IPS-20b (cell line): ENCODE measurements at regions not wholly inside any gene's neighbourhood (a gene's known extent, or its start where the extent isn't known, plus 50 kb on each side); places are given as distances from the start of the nearest gene placed in this dataset.

Source experiments
- H3K27ac ChIP-seq: one replicate; pipeline ENCODE4 v1.5.1; 2013; ENCODE audit warnings: low read length
- H3K27me3 ChIP-seq: 2 replicates; pipeline ENCODE4 v1.6.1; 2013; ENCODE audit warnings: mild to moderate bottlenecking, low read length, inconsistent platforms; ENCODE audit not compliant: insufficient read depth
- H3K36me3 ChIP-seq: 2 replicates; pipeline ENCODE4 v1.6.1; 2013; ENCODE audit warnings: low read depth, mild to moderate bottlenecking, inconsistent platforms, low read length, moderate library complexity; ENCODE audit not compliant: insufficient read depth
- H3K4me1 ChIP-seq: 2 replicates; pipeline ENCODE4 v1.6.1; 2013; ENCODE audit warnings: mild to moderate bottlenecking, control low read depth, inconsistent platforms, low read length, moderate library complexity; ENCODE audit not compliant: insufficient read depth
- H3K4me3 ChIP-seq: 2 replicates; pipeline ENCODE4 v1.5.1; 2013; ENCODE audit warnings: mild to moderate bottlenecking, low read length, inconsistent platforms
- H3K9ac ChIP-seq: 2 replicates; pipeline ENCODE4 v1.6.1; 2013; ENCODE audit warnings: low read depth, mild to moderate bottlenecking, inconsistent platforms, low read length, moderate library complexity
- H3K9me3 ChIP-seq: 2 replicates; pipeline ENCODE4 v1.6.1; 2013; ENCODE audit warnings: mild to moderate bottlenecking, low read depth, low read length, inconsistent platforms; ENCODE audit not compliant: insufficient read depth

DNA sequence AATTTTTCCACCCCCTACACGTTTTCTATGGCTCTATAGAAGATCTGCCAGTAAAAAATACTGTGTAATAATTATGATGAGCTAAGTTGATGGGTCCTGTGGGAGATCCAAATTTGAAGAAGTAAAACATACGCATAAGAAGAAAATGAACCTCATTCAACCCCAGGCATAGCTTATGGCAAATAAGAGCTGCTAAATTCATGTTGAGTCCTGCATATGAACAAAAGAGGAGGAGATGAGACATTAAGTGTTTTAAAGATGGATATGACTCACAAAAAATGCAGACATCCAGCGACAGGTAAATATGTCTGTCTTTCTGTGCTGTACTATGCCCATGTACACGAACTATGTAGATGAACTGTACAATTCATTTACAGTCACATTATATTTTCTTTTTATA lies 101.9 kb downstream of the LIG4 start:
- Histone ChIP-seq H3K4me3 (no peak overlapping the region), H3K27me3 (no peaks in the 10 kb centered on the region), H3K4me1 (no peaks in the 10 kb centered on the region), H3K9ac (no peak overlapping the region), H3K27ac (no peak overlapping the region), H3K36me3 (no peaks in the 10 kb centered on the region), H3K9me3 (no peaks in the 10 kb centered on the region)

DNA sequence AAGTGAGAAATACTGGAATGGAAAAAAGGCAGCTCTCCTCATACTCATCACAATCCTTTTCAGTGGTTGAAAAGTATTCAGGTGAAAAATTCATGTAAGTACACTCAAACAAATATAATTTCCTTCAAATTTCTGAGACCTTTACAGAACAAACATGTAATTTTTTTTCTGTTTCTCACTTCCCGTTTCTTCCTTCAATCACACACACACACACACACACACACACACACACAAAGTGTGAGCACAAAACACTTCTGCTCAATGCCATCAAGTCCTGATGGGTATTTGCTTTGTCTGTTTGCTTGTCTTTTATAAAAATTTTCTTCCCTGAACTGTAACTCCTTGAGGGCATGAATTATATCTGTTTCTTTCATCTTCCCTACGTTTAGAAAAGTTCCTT lies 110.6 kb downstream of the LIG4 start:
- Histone ChIP-seq H3K36me3 (no peaks in the 10 kb centered on the region), H3K9me3 (no peaks in the 10 kb centered on the region), H3K4me3 (no peak overlapping the region), H3K9ac (no peak overlapping the region), H3K27ac (no peak overlapping the region), H3K4me1 (no peaks in the 10 kb centered on the region), H3K27me3 (no peaks in the 10 kb centered on the region)

DNA sequence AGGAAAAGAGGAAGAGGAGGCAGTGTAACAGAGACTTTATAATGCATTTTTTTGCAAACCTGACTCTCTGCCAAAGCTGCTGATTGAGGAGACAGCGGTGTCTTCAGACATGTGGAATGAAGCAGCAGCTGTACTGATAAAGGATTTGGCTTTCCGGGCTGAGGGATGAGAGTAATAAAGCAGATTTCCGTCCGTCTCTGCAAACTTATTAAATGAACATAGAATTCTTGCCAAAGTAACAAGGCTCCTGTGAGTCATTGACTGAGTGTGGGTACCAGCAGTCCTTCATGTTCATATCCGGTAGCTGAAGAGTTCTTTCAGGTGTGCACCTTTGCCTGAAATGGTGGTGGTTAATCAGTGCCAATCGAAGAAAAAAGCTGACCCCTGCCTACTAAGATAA lies 112.6 kb downstream of the LIG4 start:
- Histone ChIP-seq H3K9ac (no peak overlapping the region), H3K27me3 (no peaks in the 10 kb centered on the region), H3K9me3 (no peaks in the 10 kb centered on the region), H3K27ac (no peak overlapping the region), H3K4me1 (no peaks in the 10 kb centered on the region), H3K4me3 (no peak overlapping the region), H3K36me3 (no peaks in the 10 kb centered on the region)

GRCh38 chr13:108096301-108096915 lies 118.9 kb downstream of the LIG4 start:
- no peaks in the 10 kb centered on the region for H3K36me3 ChIP-seq
- no peak overlapping the region for H3K4me3 ChIP-seq
- no peaks in the 10 kb centered on the region for H3K4me1 ChIP-seq
- no peaks in the 10 kb centered on the region for H3K27me3 ChIP-seq
- no peak overlapping the region for H3K9ac ChIP-seq
- no peaks in the 10 kb centered on the region for H3K9me3 ChIP-seq
- H3K27ac ChIP-seq = no peak overlapping the region

- H3K9ac ChIP-seq = no peak overlapping the region
- H3K4me3 ChIP-seq = no peak overlapping the region
- no peaks in the 10 kb centered on the region for H3K4me1 ChIP-seq
- H3K27ac ChIP-seq = no peak overlapping the region
- H3K36me3 ChIP-seq = no peaks in the 10 kb centered on the region
- H3K9me3 ChIP-seq = no peaks in the 10 kb centered on the region
- no peaks in the 10 kb centered on the region for H3K27me3 ChIP-seq
These were observed 120.3 kb downstream of the LIG4 start for GRCh38 chr13:108095036-108095435.

GRCh38 chr13:108093616-108094015 lies 121.7 kb downstream of the LIG4 start:
- Histone ChIP-seq H3K9ac (no peak overlapping the region), H3K36me3 (no peaks in the 10 kb centered on the region), H3K4me1 (no peaks in the 10 kb centered on the region), H3K27ac (no peak overlapping the region), H3K9me3 (no peaks in the 10 kb centered on the region), H3K4me3 (no peak overlapping the region), H3K27me3 (no peaks in the 10 kb centered on the region)

DNA sequence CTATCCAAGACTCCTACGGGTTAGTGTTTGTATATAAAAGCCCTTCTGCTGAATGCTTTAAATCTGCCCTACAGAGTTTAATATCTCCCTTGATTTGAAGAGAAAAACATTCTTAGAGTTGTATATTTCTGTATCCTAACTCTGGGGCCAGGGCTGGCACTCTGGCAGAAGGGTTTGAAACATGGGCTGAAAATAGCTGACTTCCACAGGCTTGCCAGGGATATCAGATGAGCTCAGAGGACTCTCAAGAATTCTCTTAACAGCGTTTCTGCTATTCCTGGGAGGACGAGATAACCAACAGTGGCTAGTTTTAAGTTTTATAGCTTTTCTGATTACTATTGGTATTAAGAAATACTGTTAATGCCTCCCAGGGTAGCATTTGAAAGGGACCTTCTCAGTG lies 127.5 kb downstream of the LIG4 start:
- Histone ChIP-seq H3K4me3 (no peak overlapping the region), H3K36me3 (no peaks in the 10 kb centered on the region), H3K27me3 (no peaks in the 10 kb centered on the region), H3K4me1 (peaks cover 2% of the 10 kb centered on the region; the same call in 1 of the 2 replicates), H3K9ac (no peak overlapping the region), H3K27ac (no peak overlapping the region), H3K9me3 (no peaks in the 10 kb centered on the region)

DNA sequence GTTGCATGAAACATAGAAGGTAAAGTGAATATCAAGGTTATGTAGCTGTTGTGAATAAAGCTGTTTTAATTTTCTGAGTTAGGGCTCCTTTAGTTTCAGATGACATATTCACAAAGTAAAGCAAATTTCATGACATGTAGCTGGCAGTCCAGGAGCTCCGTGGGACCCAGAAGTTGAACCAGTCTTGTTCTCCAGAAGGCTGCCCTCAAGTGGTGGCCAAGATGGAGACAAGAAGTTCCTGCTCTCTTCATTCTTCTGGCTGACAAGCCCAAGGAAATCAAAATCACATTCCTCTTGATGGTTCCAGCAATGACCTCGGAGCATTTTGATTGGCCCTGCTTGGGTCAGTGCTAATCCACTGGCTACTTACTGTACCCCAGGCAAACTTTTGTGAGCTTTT lies 128.7 kb downstream of the LIG4 start:
- Histone ChIP-seq H3K36me3 (no peaks in the 10 kb centered on the region), H3K4me1 (peaks cover 2% of the 10 kb centered on the region; the same call in 1 of the 2 replicates), H3K4me3 (no peak overlapping the region), H3K27ac (no peak overlapping the region), H3K27me3 (no peaks in the 10 kb centered on the region), H3K9me3 (no peaks in the 10 kb centered on the region), H3K9ac (no peak overlapping the region)

DNA sequence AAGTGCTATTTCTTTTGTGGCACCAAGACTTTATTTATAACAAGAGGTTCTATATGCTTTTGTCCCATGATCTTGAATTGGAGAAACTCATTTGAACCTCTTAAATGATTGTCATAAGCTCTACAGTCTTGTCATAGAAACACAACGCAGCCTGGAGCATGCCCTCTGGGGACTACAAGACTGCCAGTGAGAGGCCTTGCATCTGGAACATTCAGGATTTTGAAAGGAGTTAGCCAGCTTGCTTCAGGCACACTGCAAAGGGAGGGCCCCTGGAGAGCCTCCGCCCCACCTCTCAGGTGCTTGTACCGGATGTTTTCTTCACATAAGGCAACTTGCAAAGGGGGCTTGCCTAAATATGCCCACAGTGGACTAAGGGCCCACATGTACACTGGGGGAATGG lies 130.5 kb downstream of the LIG4 start:
- H3K9me3 ChIP-seq = no peaks in the 10 kb centered on the region
- no peak overlapping the region for H3K27ac ChIP-seq
- peaks cover 2% of the 10 kb centered on the region; the same call in 1 of the 2 replicates for H3K4me1 ChIP-seq
- H3K36me3 ChIP-seq = no peaks in the 10 kb centered on the region
- no peak overlapping the region for H3K9ac ChIP-seq
- no peaks in the 10 kb centered on the region for H3K27me3 ChIP-seq
- H3K4me3 ChIP-seq = no peak overlapping the region

GRCh38 chr13:108083056-108083455 lies 132.3 kb downstream of the LIG4 start:
- Histone ChIP-seq H3K27me3 (no peaks in the 10 kb centered on the region), H3K36me3 (no peaks in the 10 kb centered on the region), H3K9me3 (no peaks in the 10 kb centered on the region), H3K27ac (no peak overlapping the region), H3K9ac (no peak overlapping the region), H3K4me1 (peaks cover 2% of the 10 kb centered on the region; the same call in 1 of the 2 replicates), H3K4me3 (no peak overlapping the region)

- H3K27me3 ChIP-seq = no peaks in the 10 kb centered on the region
- H3K4me3 ChIP-seq = no peak overlapping the region
- no peaks in the 10 kb centered on the region for H3K36me3 ChIP-seq
- H3K9ac ChIP-seq = no peak overlapping the region
- H3K9me3 ChIP-seq = peaks cover 1% of the 10 kb centered on the region; the same call in 1 of the 2 replicates
- peaks cover 2% of the 10 kb centered on the region; the same call in 1 of the 2 replicates for H3K4me1 ChIP-seq
- H3K27ac ChIP-seq = no peak overlapping the region
These were observed 132.9 kb downstream of the LIG4 start for GRCh38 chr13:108082481-108082880.

DNA sequence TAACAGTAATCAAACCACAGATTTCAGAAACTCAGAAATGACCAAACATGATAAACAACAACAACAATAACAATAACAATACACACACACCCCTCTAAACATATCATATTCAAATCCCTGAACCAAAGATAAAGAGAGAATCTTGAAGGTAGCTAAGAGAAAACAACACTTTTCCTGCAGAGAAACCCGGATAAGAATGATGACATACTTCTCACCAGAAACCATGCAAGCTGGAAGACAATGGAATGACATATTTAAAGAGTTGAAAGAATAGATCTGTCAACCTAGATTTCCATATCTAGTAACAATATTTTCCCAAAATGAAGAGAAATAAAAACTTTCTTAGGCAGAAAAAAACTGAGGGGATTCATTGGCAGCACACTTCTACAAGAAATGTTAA lies 138.1 kb downstream of the LIG4 start:
- H3K4me1 ChIP-seq = no peaks in the 10 kb centered on the region; the same call in 1 of the 2 replicates
- no peak overlapping the region for H3K27ac ChIP-seq
- H3K36me3 ChIP-seq = no peaks in the 10 kb centered on the region
- no peaks in the 10 kb centered on the region for H3K27me3 ChIP-seq
- no peak overlapping the region for H3K9ac ChIP-seq
- no peak overlapping the region for H3K4me3 ChIP-seq
- peaks cover 14% of the 10 kb centered on the region for H3K9me3 ChIP-seq
